Liver (tissue), 8 donors: ENCODE measurements at regions not wholly inside any gene's neighbourhood (a gene's known extent, or its start where the extent isn't known, plus 50 kb on each side); places are given as distances from the start of the nearest gene placed in this dataset.

ENCODE experiments used
- DNase-seq: peaks from one replicate; pipeline ENCODE4 v3.0.0-alpha.2; 2017; ENCODE audit warnings: low spot score
- H3K27ac ChIP-seq, 2 donors: one replicate each; pipeline ENCODE4 v1.7.0; 2013; ENCODE audit warnings: inconsistent platforms in 2 of 2, low read length in 2 of 2, control low read depth in 1 of 2, low read depth in 1 of 2, mild to moderate bottlenecking in 1 of 2
- H3K27me3 ChIP-seq, 4 donors: one replicate each; pipeline versions ENCODE4 v1.6.1 to v1.7.0; 2013; ENCODE audit warnings: low read length in 3 of 4, inconsistent platforms in 1 of 4, mild to moderate bottlenecking in 1 of 4, moderate library complexity in 1 of 4; ENCODE audit not compliant: control insufficient read depth in 4 of 4, insufficient read depth in 4 of 4
- H3K36me3 ChIP-seq, 4 donors: one replicate each; pipeline versions ENCODE4 v1.6.1 to v1.7.0; 2013; ENCODE audit warnings: low read length in 3 of 4, mild to moderate bottlenecking in 3 of 4, low read depth in 1 of 4, moderate library complexity in 1 of 4; ENCODE audit not compliant: control insufficient read depth in 4 of 4, insufficient read depth in 3 of 4
- H3K4me1 ChIP-seq, 4 donors: one replicate each; pipeline versions ENCODE4 v1.6.1 to v1.7.0; 2013; ENCODE audit warnings: low read length in 3 of 4, mild to moderate bottlenecking in 3 of 4, moderate library complexity in 1 of 4; ENCODE audit not compliant: control insufficient read depth in 4 of 4, insufficient read depth in 4 of 4
- H3K4me3 ChIP-seq, 3 donors: one replicate each; pipeline versions ENCODE4 v1.6.1 to v1.7.0; 2013; ENCODE audit warnings: low read length in 3 of 3, control low read depth in 1 of 3, low read depth in 1 of 3, mild to moderate bottlenecking in 1 of 3
- H3K9ac ChIP-seq, 2 donors: one replicate each; pipeline ENCODE4 v1.7.0; 2013; ENCODE audit warnings: low read length in 2 of 2, mild to moderate bottlenecking in 2 of 2, moderate library complexity in 2 of 2, control low read depth in 1 of 2, low read depth in 1 of 2
- H3K9me3 ChIP-seq, 4 donors: one replicate each; pipeline versions ENCODE4 v1.6.1 to v1.7.0; 2013; ENCODE audit warnings: low read length in 3 of 4; ENCODE audit not compliant: control insufficient read depth in 4 of 4
- CTCF ChIP-seq: fragments of 150-350 bp; IDR thresholded peaks from 2 replicates; pipeline ENCODE4 v1.5.1; 2017; ENCODE audit warnings: improper control_type of control experiment, low read depth, low read length; ENCODE audit not compliant: missing input control
- EGR1 ChIP-seq, 2 donors: IDR thresholded peaks; 2 replicates each; pipeline ENCODE4 v1.6.1; 2016 to 2018; ENCODE audit warnings: antibody characterized with exemption in 2 of 2, low read depth in 2 of 2
- FOXA1 ChIP-seq: IDR thresholded peaks from 2 replicates; pipeline ENCODE4 v1.6.1; 2016; ENCODE audit warnings: antibody characterized with exemption
- FOXA2 ChIP-seq: IDR thresholded peaks from 2 replicates; pipeline ENCODE4 v1.6.1; 2016; ENCODE audit warnings: antibody characterized with exemption
- GABPA ChIP-seq, 2 donors: IDR thresholded peaks in 1 of 2; conservative IDR thresholded peaks in 1 of 2; 2 replicates each; pipeline ENCODE4 v1.6.1; 2016; ENCODE audit warnings: antibody characterized with exemption in 2 of 2, mild to moderate bottlenecking in 1 of 2, moderate library complexity in 1 of 2
- HNF4A ChIP-seq, 2 donors: conservative IDR thresholded peaks; 2 replicates each; pipeline ENCODE4 v1.6.1; 2016; ENCODE audit warnings: antibody characterized with exemption in 2 of 2, mild to moderate bottlenecking in 2 of 2
- HNF4G ChIP-seq: IDR thresholded peaks from 2 replicates; pipeline ENCODE4 v1.6.1; 2016; ENCODE audit warnings: antibody characterized with exemption
- JUND ChIP-seq, 2 donors: IDR thresholded peaks; 2 replicates each; pipeline ENCODE4 v1.6.1; 2016; ENCODE audit warnings: antibody characterized with exemption in 2 of 2
- NR2F2 ChIP-seq: IDR thresholded peaks from 2 replicates; pipeline ENCODE4 v1.6.1; 2016; ENCODE audit warnings: antibody characterized with exemption
- RAD21 ChIP-seq, 2 donors: IDR thresholded peaks; 2 replicates each; pipeline ENCODE4 v1.6.1; 2016; ENCODE audit warnings: antibody characterized with exemption in 2 of 2, mild to moderate bottlenecking in 2 of 2
- RXRA ChIP-seq, 2 donors: IDR thresholded peaks; 2 replicates each; pipeline ENCODE4 v1.6.1; 2017 to 2018; ENCODE audit warnings: antibody characterized with exemption in 2 of 2, mild to moderate bottlenecking in 1 of 2
- SP1 ChIP-seq: IDR thresholded peaks from 2 replicates; pipeline ENCODE4 v1.6.1; 2018; ENCODE audit warnings: antibody characterized with exemption, mild to moderate bottlenecking
- TAF1 ChIP-seq: conservative IDR thresholded peaks from 2 replicates; pipeline ENCODE4 v1.6.1; 2016; ENCODE audit warnings: antibody characterized with exemption, mild to moderate bottlenecking
- YY1 ChIP-seq: IDR thresholded peaks from 2 replicates; pipeline ENCODE4 v1.6.1; 2016; ENCODE audit warnings: antibody characterized with exemption, mild to moderate bottlenecking
- ZBTB33 ChIP-seq: IDR thresholded peaks from 2 replicates; pipeline ENCODE4 v1.6.1; 2016; ENCODE audit warnings: antibody characterized with exemption
- WGBS: extraction: QIAGEN DNeasy Blood & Tissue Kit; methylation state at CpG from one replicate; pipeline ENCODE4 v1.1.7; 2013; 5-methylcytosine and 5-hydroxymethylcytosine counted together
- TF ChIP-seq, protein P1 (sequence below): IDR thresholded peaks from 2 replicates; pipeline ENCODE4 v1.6.1; 2016; ENCODE audit warnings: antibody characterized with exemption, mild to moderate bottlenecking
- TF ChIP-seq, protein P2 (sequence below): IDR thresholded peaks from 2 replicates; pipeline ENCODE4 v1.6.1; 2016; ENCODE audit warnings: antibody characterized with exemption
- donor health status: healthy.
- donor health status: healthy.
- donor health status: healthy.
- donor health status: healthy.
- donor health status: healthy.

DNA sequence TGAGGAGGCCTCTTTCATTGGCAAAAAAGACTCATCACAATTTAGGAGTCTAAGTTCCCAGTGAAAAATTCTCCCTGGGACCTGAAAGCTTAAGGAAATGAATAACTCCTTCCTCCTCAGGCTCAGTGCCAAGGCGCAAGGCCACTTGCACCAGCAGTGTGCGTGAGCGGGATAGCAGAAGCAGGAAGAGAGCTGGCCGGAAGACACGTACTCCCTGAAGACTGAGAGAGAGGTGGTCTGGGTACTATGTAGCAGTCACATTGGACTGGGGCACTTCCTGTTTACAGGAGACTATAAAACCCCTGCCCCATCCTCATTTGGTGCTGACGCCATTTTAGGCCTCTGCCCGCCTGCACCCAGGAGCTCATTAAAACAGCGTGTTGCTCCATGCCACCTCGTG, 66.3 kb upstream of the IL33 start:
- TF ChIP-seq, protein P1, sequence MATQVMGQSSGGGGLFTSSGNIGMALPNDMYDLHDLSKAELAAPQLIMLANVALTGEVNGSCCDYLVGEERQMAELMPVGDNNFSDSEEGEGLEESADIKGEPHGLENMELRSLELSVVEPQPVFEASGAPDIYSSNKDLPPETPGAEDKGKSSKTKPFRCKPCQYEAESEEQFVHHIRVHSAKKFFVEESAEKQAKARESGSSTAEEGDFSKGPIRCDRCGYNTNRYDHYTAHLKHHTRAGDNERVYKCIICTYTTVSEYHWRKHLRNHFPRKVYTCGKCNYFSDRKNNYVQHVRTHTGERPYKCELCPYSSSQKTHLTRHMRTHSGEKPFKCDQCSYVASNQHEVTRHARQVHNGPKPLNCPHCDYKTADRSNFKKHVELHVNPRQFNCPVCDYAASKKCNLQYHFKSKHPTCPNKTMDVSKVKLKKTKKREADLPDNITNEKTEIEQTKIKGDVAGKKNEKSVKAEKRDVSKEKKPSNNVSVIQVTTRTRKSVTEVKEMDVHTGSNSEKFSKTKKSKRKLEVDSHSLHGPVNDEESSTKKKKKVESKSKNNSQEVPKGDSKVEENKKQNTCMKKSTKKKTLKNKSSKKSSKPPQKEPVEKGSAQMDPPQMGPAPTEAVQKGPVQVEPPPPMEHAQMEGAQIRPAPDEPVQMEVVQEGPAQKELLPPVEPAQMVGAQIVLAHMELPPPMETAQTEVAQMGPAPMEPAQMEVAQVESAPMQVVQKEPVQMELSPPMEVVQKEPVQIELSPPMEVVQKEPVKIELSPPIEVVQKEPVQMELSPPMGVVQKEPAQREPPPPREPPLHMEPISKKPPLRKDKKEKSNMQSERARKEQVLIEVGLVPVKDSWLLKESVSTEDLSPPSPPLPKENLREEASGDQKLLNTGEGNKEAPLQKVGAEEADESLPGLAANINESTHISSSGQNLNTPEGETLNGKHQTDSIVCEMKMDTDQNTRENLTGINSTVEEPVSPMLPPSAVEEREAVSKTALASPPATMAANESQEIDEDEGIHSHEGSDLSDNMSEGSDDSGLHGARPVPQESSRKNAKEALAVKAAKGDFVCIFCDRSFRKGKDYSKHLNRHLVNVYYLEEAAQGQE: no peak
- TF ChIP-seq HNF4A (conservative IDR thresholded peaks at IDR 0.05) (no peak), TAF1 (no peak)

DNA sequence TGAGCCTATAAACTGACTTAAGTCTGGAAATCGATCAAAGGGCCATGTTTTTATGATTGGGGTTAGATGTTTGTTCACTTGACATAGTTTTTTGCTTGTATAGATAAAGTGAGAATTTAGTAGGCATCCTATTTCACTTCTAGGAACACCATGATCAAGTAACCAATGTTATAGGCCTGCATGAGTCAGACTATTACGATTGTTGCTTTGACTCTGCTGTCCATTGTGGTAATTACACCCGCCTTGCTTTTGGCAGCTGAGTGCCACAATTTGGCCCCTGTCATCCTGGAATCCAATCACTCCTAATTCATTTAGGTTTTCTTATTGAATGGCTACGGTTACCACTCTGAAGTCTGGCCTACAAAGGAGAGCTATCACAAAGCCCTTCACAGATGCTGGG, 67.8 kb upstream of the IL33 start:
- Histone ChIP-seq H3K36me3 (no peaks in the 10 kb centered on the region), H3K27me3 (no peaks in the 10 kb centered on the region), H3K9me3 (peaks cover 0 to 3% (median 0%) of the 10 kb centered on the region in 4 donors), H3K4me1 (peaks cover 1 to 9% (median 6%) of the 10 kb centered on the region in 4 donors), H3K27ac (no peak overlapping the region), H3K4me3 (no peak overlapping the region), H3K9ac (no peak overlapping the region)
- no peak for DNase-seq
- 92% methylated on average over 4 of the region's 4 CpGs for WGBS
- no peak for TF ChIP-seq FOXA1
- no peak for TF ChIP-seq ZBTB33
- no peak for TF ChIP-seq HNF4G
- no peak for TF ChIP-seq TAF1
- TF ChIP-seq RXRA (IDR thresholded peaks at IDR 0.05): no peak
- no peak for TF ChIP-seq SP1
- no peak for TF ChIP-seq GABPA (IDR thresholded peaks at IDR 0.05 in 1 of 2, conservative IDR thresholded peaks at IDR 0.05 in 1 of 2)
- no peak for TF ChIP-seq JUND (IDR thresholded peaks at IDR 0.05)
- no peak for TF ChIP-seq FOXA2
- no peak for TF ChIP-seq CTCF
- no peak for TF ChIP-seq NR2F2
- TF ChIP-seq, protein P1: no peak
- TF ChIP-seq YY1: no peak
- TF ChIP-seq, protein P2, sequence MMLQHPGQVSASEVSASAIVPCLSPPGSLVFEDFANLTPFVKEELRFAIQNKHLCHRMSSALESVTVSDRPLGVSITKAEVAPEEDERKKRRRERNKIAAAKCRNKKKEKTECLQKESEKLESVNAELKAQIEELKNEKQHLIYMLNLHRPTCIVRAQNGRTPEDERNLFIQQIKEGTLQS: no peak
- no peak for TF ChIP-seq EGR1 (IDR thresholded peaks at IDR 0.05; ENCODE audit: low read depth in 2 of 2)
- no peak for TF ChIP-seq RAD21 (IDR thresholded peaks at IDR 0.05)
- TF ChIP-seq HNF4A (conservative IDR thresholded peaks at IDR 0.05): no peak

More for the DNA sequence above, 66.3 kb upstream of the IL33 start:
- Histone ChIP-seq H3K9me3 (peaks cover 0 to 3% (median 0%) of the 10 kb centered on the region in 4 donors), H3K4me3 (no peak overlapping the region), H3K27ac (no peak overlapping the region), H3K4me1 (no peaks in the 10 kb centered on the region), H3K36me3 (no peaks in the 10 kb centered on the region), H3K27me3 (no peaks in the 10 kb centered on the region), H3K9ac (no peak overlapping the region)
- DNase-seq: no peak
- 93% methylated on average over 9 of the region's 9 CpGs for WGBS
